ENCODE measurements at regions not wholly inside any gene's neighbourhood (a gene's known extent, or its start where the extent isn't known, plus 50 kb on each side); places are given as distances from the start of the nearest gene placed in this dataset.

- TF ChIP-seq POLR2A (IDR thresholded peaks at IDR 0.05) (no peak), EP300 (IDR thresholded peaks at IDR 0.05) (no peak)
Observed at GRCh38 chrX:118211891-118212816, 95.5 kb upstream of the KLHL13 start.

Measured in stomach (tissue), 4 donors.